Erythroblast (primary cell): ENCODE measurements at regions not wholly inside any gene's neighbourhood (a gene's known extent, or its start where the extent isn't known, plus 50 kb on each side); places are given as distances from the start of the nearest gene placed in this dataset.

Experiments
- GATA1 ChIP-seq: IDR thresholded peaks from 2 replicates; pipeline ENCODE4 v1.6.1; 2011; ENCODE audit warnings: low read depth, mild to moderate bottlenecking, control low read depth, low read length, moderate library complexity
- POLR2A ChIP-seq: IDR thresholded peaks from 2 replicates; pipeline ENCODE4 v1.6.1; 2011; ENCODE audit warnings: mild to moderate bottlenecking, low read length

DNA sequence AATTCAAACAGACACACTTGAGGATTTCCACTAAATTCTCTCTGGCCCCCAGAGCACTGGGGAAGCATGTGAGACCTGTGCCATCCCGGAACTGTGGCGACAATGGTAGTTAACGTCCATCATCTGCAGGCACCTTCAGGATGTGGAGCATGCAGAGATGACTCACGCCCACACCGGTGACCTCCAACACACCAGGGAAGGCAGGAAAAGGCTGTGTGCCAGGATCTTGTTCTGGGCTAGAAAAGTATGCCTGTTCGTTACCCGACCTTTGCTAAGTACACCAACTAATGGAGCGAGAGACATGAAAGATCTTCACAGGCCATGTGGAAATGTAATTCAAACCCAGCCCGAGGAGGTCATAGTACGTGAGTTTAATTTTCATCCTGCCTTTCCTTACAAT, 208.8 kb downstream of the MELK start:
- no peak for TF ChIP-seq POLR2A
- no peak for TF ChIP-seq GATA1
